Stimulated activated CD4-positive, alpha-beta T cell treated with anti-CD3 and anti-CD28 coated beads, TNF-alpha, amount 100 ng/mL, for 4 hours (primary cell): ENCODE measurements at regions not wholly inside any gene's neighbourhood (a gene's known extent, or its start where the extent isn't known, plus 50 kb on each side); places are given as distances from the start of the nearest gene placed in this dataset.
"Not testable (repeated sequence)": the region's sequence is repeated elsewhere in the genome, so short reads cannot be mapped to it uniquely, and the experiment has no call there.

Source experiments
- DNase-seq, 3 experiments: peaks; one replicate each; pipeline ENCODE4 v3.0.0-alpha.2; 2020; ENCODE audit warnings: low read depth in 3 of 3

DNA sequence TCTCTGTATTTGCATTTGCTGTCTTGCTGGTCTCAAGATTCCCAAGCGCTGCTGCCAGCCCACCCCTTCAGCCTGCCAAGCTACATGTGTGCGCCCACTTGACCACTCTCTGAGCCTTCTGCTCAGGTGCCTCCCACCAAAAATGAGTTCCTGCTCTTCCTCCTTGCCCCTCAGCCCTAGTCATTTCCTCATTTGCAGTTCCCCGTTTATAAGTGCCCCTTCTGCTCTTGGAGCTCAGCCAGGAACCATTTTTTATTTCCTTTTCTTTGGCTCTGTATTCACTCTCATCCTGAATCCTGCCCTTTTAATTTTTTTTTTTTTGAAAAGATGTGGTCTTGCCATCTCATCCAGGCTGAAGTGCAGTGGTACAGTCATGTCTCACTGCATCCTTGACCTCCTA, 406.0 kb upstream of the AMELY start:
- DNase-seq: no peak

GRCh38 chrY:7310482-7311269, 399.1 kb upstream of the AMELY start:
- DNase-seq: peak in 2 of 3 experiments; percentile 43 to 46

GRCh38 chrY:7308816-7309215, 397.3 kb upstream of the AMELY start:
- DNase-seq: no peak

- no peak for DNase-seq
Measured at GRCh38 chrY:7302306-7302705, 390.8 kb upstream of the AMELY start.

- no peak for DNase-seq
Measured at GRCh38 chrY:7299960-7300359, 388.4 kb upstream of the AMELY start.

GRCh38 chrY:7292113-7292512, 380.6 kb upstream of the AMELY start:
- DNase-seq: no peak

DNA sequence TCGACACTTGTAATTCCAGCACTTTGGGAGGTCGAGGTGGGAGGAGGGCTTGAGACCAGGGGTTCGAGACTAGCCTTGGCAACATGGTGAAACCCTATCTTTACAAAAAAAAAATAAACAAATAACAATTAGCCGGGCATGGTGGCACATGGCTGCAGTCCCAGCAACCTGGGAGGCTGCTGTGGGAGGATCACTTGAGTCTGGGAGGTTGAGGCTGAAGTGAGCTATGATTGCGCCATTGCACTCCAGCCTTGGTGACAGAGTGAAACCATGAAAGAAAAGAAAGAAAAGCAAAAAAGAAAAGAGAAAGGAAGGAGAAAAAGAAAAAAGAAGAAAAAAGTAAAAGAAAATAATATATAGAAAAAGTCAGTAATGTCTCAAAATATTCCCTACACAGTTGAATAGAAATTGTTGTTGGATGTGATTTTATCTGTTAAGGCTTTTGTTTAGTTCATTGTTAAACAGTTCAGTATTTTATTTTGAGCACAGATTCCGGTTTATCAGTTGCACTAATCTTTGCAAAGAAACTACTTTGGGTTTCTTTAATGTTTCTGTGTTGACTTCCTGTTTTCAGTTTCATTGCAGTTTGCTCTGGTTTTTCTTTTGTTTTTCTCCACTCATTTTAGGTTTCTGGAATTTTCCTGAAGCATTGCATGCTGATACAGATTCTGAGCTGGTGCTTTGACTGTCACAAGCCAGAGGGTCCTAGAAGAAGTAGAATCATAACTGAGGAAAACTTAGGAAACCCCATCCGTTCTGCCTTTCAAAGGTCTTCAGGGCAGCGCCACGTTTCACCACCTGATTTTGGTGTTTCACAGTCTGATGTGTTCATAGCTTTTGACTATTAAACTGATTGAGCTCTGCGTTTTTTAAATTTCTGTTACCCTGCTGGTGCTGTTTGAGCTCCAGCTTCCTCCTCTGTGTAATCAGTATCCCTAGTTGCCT, 378.6 kb upstream of the AMELY start:
- no peak for DNase-seq

- DNase-seq: no peak
Measured at GRCh38 chrY:7288611-7289010, 377.1 kb upstream of the AMELY start.

DNA sequence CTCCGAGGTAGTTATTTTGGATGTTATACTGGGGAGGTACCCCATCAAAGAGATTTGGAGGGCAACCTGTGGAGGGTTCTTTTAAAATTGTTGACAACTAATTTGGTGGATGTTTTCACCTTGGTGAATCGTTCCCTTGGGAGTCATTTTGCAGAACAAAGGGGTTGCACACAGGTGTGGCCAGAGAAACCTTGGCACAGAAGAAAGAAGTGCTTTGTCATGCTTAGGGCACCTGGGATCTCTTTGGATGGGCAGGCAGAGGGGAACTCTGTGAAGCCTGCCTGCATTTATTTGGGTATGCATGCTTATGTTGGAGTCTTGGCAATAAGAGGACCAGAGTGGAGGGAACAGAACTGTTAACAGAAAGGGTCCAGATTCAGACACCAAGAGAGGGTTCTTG, 376.4 kb upstream of the AMELY start:
- not testable (repeated sequence) for DNase-seq

DNA sequence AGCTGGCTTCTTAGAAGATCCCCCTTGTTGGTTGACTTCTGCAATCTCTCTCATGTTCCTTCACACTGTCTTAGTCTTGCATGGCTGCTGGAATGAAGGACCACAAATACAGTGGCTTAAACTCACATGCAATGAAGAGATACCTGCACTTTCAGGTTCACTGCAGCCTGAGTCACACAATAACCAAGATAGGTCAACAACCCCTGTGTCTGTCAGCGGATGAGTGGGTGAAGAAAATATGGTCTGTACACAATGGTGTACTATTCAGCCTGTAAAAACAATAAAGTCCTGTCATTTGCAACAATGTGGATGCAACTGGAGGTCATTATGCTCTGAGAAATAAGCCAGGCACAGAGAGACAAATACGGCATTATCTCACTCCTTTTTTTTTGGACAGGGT, 373.8 kb upstream of the AMELY start:
- DNase-seq: no peak

DNA sequence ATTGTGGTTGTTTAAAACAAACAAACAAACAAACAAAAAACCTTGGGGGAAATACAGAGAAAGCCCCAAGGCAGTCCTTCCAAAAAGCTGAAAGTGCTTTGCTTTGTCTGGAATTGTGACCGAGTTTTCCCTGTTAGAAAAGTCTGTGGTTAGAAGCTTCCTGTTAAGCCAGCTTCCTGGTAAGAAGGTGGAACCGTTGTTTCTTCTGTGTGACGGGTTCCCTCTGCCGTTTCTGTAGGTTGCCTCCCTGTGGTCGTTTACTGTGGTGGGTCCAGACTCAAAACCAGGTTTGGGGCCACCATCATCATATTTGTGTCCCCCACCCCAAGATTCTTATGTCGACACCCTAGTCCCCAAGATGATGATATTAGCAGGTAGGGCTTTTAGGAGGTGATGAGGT, 371.4 kb upstream of the AMELY start:
- no peak for DNase-seq

DNA sequence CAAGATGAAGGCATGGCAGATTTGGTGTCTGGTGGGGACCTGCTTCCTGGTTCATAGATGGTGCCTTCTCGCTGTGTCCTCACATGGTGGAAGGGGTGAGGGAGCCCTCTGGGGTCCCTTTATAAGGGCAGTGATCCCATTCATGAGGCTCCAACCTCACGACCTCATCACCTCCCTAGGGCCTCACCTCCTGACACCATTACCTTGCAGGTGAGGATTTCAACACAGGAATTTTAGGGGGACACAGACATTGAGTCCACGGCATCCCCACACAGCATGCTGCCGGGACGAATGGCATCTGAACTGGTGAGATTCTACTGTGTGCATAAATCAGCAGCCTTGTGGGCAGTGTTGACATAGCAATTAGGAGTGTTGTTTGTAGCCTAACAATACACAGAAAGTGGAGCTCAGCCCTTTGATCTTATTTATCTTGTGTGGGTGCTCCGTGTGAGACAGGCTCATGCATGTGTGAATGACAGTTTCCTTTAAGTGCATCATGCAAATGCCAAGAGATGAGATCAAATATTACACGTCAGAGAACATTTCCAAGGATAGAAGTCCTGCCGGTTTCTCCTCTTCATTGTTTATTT, 368.7 kb upstream of the AMELY start:
- not testable (repeated sequence) for DNase-seq

- DNase-seq: no peak
Measured at GRCh38 chrY:7275751-7276150, 364.2 kb upstream of the AMELY start.

- DNase-seq: no peak
Measured at GRCh38 chrY:7275014-7275413, 363.5 kb upstream of the AMELY start.

- no peak for DNase-seq
Measured at GRCh38 chrY:7274369-7274913, 362.9 kb upstream of the AMELY start.

- DNase-seq: peak; percentile 65 to 79 (median 78)
Measured at GRCh38 chrY:7273587-7274203, 362.1 kb upstream of the AMELY start.

- DNase-seq: peak; percentile 24 to 34 (median 30)
Measured at GRCh38 chrY:7272556-7273195, 361.1 kb upstream of the AMELY start.

DNA sequence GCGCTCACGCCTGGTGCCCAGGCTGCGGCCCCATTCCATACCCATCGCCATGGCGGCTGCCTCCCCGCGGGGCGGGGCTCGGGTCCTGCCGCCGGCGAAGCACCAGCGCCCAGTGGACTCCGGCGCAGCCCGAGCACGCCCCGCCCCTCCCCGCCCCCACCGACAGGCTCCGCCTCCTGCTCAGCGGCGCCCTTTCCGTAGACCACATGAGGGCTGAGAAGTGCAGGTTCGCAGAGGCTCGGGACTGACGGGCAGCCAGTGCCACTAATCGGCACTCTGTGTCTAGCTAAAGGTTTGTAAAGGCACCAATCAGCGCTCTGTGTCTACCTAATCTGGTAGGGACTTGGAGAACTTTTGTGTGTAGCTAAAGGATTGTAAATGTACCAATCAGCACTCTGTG, 352.2 kb upstream of the AMELY start:
- no peak for DNase-seq

- no peak for DNase-seq
Measured at GRCh38 chrY:7262531-7262930, 351.0 kb upstream of the AMELY start.

GRCh38 chrY:7261254-7261653, 349.7 kb upstream of the AMELY start:
- no peak for DNase-seq

DNA sequence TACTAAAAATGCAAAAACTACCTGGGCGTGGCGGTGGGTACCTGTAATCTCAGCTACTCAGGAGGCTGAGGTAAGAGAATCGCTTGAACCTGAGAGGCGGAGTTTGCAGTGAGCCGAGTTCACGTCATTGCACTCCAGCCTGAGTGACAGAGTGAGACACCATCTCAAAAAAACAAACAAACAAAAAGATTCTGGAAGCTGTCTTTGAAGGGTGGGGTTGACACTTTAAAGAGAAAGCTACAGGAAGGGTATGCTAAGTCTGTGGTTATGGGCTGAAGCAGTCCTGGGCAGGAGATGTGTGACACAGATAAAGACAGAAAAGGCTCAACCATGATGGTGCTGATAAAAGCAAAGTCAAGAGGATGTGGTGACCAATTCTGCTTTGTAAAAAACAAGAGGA, 328.5 kb upstream of the AMELY start:
- DNase-seq: no peak
